SKM-1 (cell line): ENCODE measurements at regions not wholly inside any gene's neighbourhood (a gene's known extent, or its start where the extent isn't known, plus 50 kb on each side); places are given as distances from the start of the nearest gene placed in this dataset.
"Not testable (repeated sequence)": the region's sequence is repeated elsewhere in the genome, so short reads cannot be mapped to it uniquely, and the experiment has no call there.

Experiments used
- DNase-seq: peaks from one replicate; lab custom pipeline; 2025; ENCODE audit not compliant: unreplicated experiment; lab: John Stamatoyannopoulos, UW

- no peak for DNase-seq
Observed at GRCh38 chr20:47862574-47863240, 77.4 kb upstream of the SULF2 start.

- DNase-seq, result no peak
Observed at GRCh38 chr20:47861116-47861515, 75.8 kb upstream of the SULF2 start.

GRCh38 chr20:47860049-47860830 is 75.0 kb upstream of the SULF2 start:
- no peak for DNase-seq

- no peak for DNase-seq
Observed at GRCh38 chr20:47859278-47859677, 74.0 kb upstream of the SULF2 start.

GRCh38 chr20:47857569-47858464 is 72.5 kb upstream of the SULF2 start:
- no peak for DNase-seq

- DNase-seq, result no peak
Observed at GRCh38 chr20:47857187-47857568, 71.9 kb upstream of the SULF2 start.

- no peak for DNase-seq
Observed at GRCh38 chr20:47855799-47856198, 70.5 kb upstream of the SULF2 start.

GRCh38 chr20:47854687-47855212 is 69.5 kb upstream of the SULF2 start:
- DNase-seq, result peak; percentile 42

- no peak for DNase-seq
Observed at GRCh38 chr20:47851774-47852173, 66.5 kb upstream of the SULF2 start.

GRCh38 chr20:47850146-47850545 is 64.9 kb upstream of the SULF2 start:
- DNase-seq, result no peak

GRCh38 chr20:47849596-47849995 is 64.3 kb upstream of the SULF2 start:
- DNase-seq, result no peak

- DNase-seq, result no peak
Observed at GRCh38 chr20:47849006-47849405, 63.7 kb upstream of the SULF2 start.

- not testable (repeated sequence) for DNase-seq
Observed at GRCh38 chr20:47848534-47848933, 63.3 kb upstream of the SULF2 start.

- DNase-seq, result no peak
Observed at GRCh38 chr20:47847884-47848485, 62.7 kb upstream of the SULF2 start.

GRCh38 chr20:47847220-47847619 is 61.9 kb upstream of the SULF2 start:
- not testable (repeated sequence) for DNase-seq

GRCh38 chr20:47846651-47847050 is 61.4 kb upstream of the SULF2 start:
- DNase-seq, result not testable (repeated sequence)

GRCh38 chr20:47845382-47845977 is 60.2 kb upstream of the SULF2 start:
- not testable (repeated sequence) for DNase-seq

- DNase-seq, result not testable (repeated sequence)
Observed at GRCh38 chr20:47844568-47844906, 59.3 kb upstream of the SULF2 start.

GRCh38 chr20:47843886-47844567 is 58.7 kb upstream of the SULF2 start:
- DNase-seq, result no peak

GRCh38 chr20:47842950-47843349 is 57.7 kb upstream of the SULF2 start:
- DNase-seq, result not testable (repeated sequence)
